GM12865 (cell line): ENCODE measurements at regions not wholly inside any gene's neighbourhood (a gene's known extent, or its start where the extent isn't known, plus 50 kb on each side); places are given as distances from the start of the nearest gene placed in this dataset.
A peak's percentile ranks its signal among the peaks of the same experiment; 100 is the strongest.

ENCODE experiments used
- DNase-seq: peaks from one replicate; pipeline ENCODE4 v3.0.0; 2010; ENCODE audit warnings: low read depth
- H3K4me3 ChIP-seq: 2 replicates; pipeline ENCODE4 v1.5.1; 2011; ENCODE audit warnings: mild to moderate bottlenecking, low read depth, low read length, control low read depth
- CTCF ChIP-seq: IDR thresholded peaks from 2 replicates; pipeline ENCODE4 v1.5.1; 2011; ENCODE audit warnings: low read length, control low read depth, low read depth, inconsistent platforms; ENCODE audit not compliant: insufficient read depth; ENCODE audit errors: missing control alignments

- peak; percentile 84 for DNase-seq
- H3K4me3 ChIP-seq: no peak overlapping the region
- TF ChIP-seq CTCF: peak; percentile 53
These were observed 192.3 kb downstream of the PALM2AKAP2 start for GRCh38 chr9:109972026-109972882.

- DNase-seq: peak; percentile 35
- no peak for TF ChIP-seq CTCF
- no peak overlapping the region for H3K4me3 ChIP-seq
These were observed 193.3 kb downstream of the PALM2AKAP2 start for GRCh38 chr9:109973336-109973735.

GRCh38 chr9:109974143-109974917 lies 194.3 kb downstream of the PALM2AKAP2 start:
- DNase-seq: peak; percentile 96
- TF ChIP-seq CTCF: no peak
- H3K4me3 ChIP-seq: peak overlapping the region; percentile 30

GRCh38 chr9:109974918-109975276 lies 194.9 kb downstream of the PALM2AKAP2 start:
- H3K4me3 ChIP-seq: no peak overlapping the region
- DNase-seq: no peak
- TF ChIP-seq CTCF: no peak

- no peak for DNase-seq
- no peak overlapping the region for H3K4me3 ChIP-seq
- no peak for TF ChIP-seq CTCF
These were observed 195.7 kb downstream of the PALM2AKAP2 start for GRCh38 chr9:109975574-109976295.

- H3K4me3 ChIP-seq: no peak overlapping the region
- TF ChIP-seq CTCF: no peak
- DNase-seq: no peak
These were observed 196.3 kb downstream of the PALM2AKAP2 start for GRCh38 chr9:109976303-109976702.
